Astrocyte of the cerebellum (primary cell): ENCODE measurements at regions not wholly inside any gene's neighbourhood (a gene's known extent, or its start where the extent isn't known, plus 50 kb on each side); places are given as distances from the start of the nearest gene placed in this dataset.

Experiments used
- DNase-seq: peaks from one replicate; pipeline ENCODE4 v3.0.0-alpha.2; 2011; ENCODE audit warnings: low read depth
- H3K4me3 ChIP-seq: 2 replicates; pipeline ENCODE4 v1.5.1; 2011; ENCODE audit warnings: mild to moderate bottlenecking, low read depth, low read length, moderate library complexity
- CTCF ChIP-seq: IDR thresholded peaks from 2 replicates; pipeline ENCODE4 v1.5.1; 2012; ENCODE audit warnings: low read length, low read depth, moderate library complexity, mild to moderate bottlenecking; ENCODE audit errors: missing control alignments
- in situ Hi-C: cut with HindIII; loops from 2 replicates; pipeline ENCODE4 v1.10.0; 2017; ENCODE audit warnings: low sequenced_read_pairs

DNA sequence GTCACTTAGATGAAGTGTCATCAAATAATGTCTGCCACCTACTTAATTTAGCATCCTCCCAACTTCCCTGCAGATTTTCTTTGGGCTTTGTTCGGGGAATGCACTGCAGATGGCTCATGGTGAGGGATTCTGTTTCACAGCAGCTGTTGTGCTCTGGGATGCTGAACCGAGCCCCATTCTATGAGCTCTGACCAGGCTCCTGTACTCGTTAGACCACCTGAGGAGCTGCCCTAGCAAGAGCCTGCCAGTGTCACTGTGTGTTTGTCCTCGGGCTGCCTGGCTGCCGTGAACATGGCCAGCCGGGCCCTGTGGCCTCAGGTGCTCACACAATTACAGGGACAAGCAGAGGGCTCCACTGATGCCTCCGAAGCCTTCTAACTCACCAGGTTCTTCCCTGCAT is 238.8 kb upstream of the ECI2 start:
- no peak for TF ChIP-seq CTCF
- no peak overlapping the region for H3K4me3 ChIP-seq
- no peak for DNase-seq
- in situ Hi-C loops = no loop called here

- no peak for DNase-seq
- in situ Hi-C loops = no loop called here
- no peak overlapping the region for H3K4me3 ChIP-seq
- no peak for TF ChIP-seq CTCF
These were observed 237.5 kb upstream of the ECI2 start for GRCh38 chr6:4372866-4373265.

GRCh38 chr6:4371207-4371921 is 236.0 kb upstream of the ECI2 start:
- no peak overlapping the region for H3K4me3 ChIP-seq
- no peak for DNase-seq
- no peak for TF ChIP-seq CTCF
- in situ Hi-C loops = no loop called here

DNA sequence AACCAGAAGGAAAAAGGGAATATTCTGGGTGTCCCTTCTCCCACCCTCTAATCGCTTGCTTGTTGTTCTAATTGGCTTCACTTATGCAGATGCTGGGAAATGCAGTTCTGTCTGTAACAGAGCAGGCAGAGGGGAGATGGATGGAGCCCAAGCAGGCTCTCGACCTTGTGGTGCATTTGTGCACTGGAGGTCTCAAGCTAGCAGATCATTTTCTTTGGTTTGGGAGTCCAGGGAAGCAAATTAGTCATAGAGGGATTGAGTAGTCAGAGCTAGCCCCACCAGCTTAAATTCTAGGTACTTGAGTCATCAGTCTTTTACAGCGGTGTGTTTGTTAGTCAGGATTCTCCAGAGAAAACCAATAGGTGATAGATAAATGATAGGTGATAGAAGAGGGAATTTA is 234.7 kb upstream of the ECI2 start:
- in situ Hi-C loops = no loop called here
- DNase-seq = peak; percentile 87
- peak; percentile 7 for TF ChIP-seq CTCF

DNA sequence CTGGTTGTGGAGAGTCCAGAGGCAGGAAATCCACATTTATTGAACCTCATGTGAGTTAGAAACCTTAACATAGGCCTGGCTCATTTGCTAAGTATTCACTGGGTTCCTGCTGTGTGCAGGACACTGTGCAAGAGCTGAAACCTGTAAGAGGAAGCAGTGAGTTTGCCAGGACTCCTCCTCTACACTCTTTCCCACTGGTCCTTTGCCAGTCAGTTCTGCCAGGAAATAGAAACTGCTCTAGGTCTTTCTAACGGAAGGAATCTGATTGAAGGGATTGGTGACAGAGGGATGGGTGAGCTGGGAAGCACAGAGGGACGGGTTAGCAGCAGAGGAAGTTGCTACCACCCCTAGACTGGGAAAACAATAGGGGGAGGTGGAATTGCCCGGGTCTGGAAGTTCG is 234.2 kb upstream of the ECI2 start:
- DNase-seq = peak; percentile 75
- in situ Hi-C loops = no loop called here
- no peak overlapping the region for H3K4me3 ChIP-seq
- TF ChIP-seq CTCF = no peak

More for the DNA sequence above, 234.7 kb upstream of the ECI2 start:
- H3K4me3 ChIP-seq = no peak overlapping the region

GRCh38 chr6:4368649-4369048 is 233.3 kb upstream of the ECI2 start:
- no peak for TF ChIP-seq CTCF
- in situ Hi-C loops = no loop called here

More at GRCh38 chr6:4368649-4369048, 233.3 kb upstream of the ECI2 start:
- no peak for DNase-seq
- no peak overlapping the region for H3K4me3 ChIP-seq
